ENCODE measurements at regions not wholly inside any gene's neighbourhood (a gene's known extent, or its start where the extent isn't known, plus 50 kb on each side); places are given as distances from the start of the nearest gene placed in this dataset.

DNA sequence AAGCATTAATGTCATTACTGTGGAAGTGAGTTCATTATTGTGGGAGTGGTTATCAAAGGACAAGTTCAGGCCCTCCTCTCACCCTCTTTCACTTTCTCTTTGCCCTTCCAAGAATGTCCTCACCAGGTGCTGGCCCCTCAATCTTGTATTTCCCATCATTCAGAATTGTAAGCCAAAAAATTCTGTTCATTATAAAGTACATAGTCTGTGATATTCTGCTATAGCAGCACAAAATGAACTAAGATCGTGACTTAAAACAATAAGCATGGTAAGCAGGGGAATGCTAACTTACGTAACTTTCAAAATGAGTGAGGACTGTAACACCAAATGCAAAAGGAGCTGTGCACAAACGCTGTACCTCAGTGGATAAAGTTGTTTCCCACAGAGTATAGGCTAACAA, 515.7 kb upstream of the BTBD3 start:
- Histone ChIP-seq H2AFZ (replicated peaks) (no peak overlapping the region), H3F3A (ENCODE audit: low read depth) (no peaks in the 10 kb centered on the region), H3K9me3 (ENCODE audit: low read depth) (no peaks in the 10 kb centered on the region), H3K4me1 (no peaks in the 10 kb centered on the region), H3K27me3 (no peaks in the 10 kb centered on the region), H3K36me3 (no peaks in the 10 kb centered on the region), H3K4me3 (no peak overlapping the region), H3K27ac (no peak overlapping the region), H3K79me2 (ENCODE audit: low read depth) (no peaks in the 10 kb centered on the region), H4K20me1 (ENCODE audit: low read depth) (no peaks in the 10 kb centered on the region), H3K4me2 (no peak overlapping the region), H3K9ac (no peak overlapping the region)
- H3K4me3 Mint-ChIP-seq, result no peak overlapping the region
- H3K36me3 Mint-ChIP-seq, result no peaks in the 10 kb centered on the region
- no peaks in the 10 kb centered on the region for H3K27me3 Mint-ChIP-seq (ENCODE audit: insufficient read depth, low read depth)
- H3K9me3 Mint-ChIP-seq, result no peaks in the 10 kb centered on the region
- DNase-seq (ENCODE audit: low spot score), result no peak
- H3K4me1 Mint-ChIP-seq, result no peaks in the 10 kb centered on the region
- no peak overlapping the region for H3K27ac Mint-ChIP-seq
- no peak for TF ChIP-seq EZH2 (IDR thresholded peaks at IDR 0.05)

GRCh38 chr20:11403711-11404110, 514.0 kb upstream of the BTBD3 start:
- Mint-ChIP-seq H3K27ac (no peak overlapping the region), H3K4me3 (no peak overlapping the region), H3K27me3 (ENCODE audit: insufficient read depth, low read depth) (no peaks in the 10 kb centered on the region), H3K9me3 (no peaks in the 10 kb centered on the region), H3K4me1 (no peaks in the 10 kb centered on the region), H3K36me3 (no peaks in the 10 kb centered on the region)
- TF ChIP-seq EZH2 (IDR thresholded peaks at IDR 0.05) (no peak), EZH2phosphoT487 (IDR thresholded peaks at IDR 0.05) (no peak), CTCF (IDR thresholded peaks at IDR 0.05) (no peak)
- no peaks in the 10 kb centered on the region for H4K20me1 ChIP-seq (ENCODE audit: low read depth)
- H3F3A ChIP-seq (ENCODE audit: low read depth), result no peaks in the 10 kb centered on the region
- no peaks in the 10 kb centered on the region for H3K36me3 ChIP-seq
- H3K27me3 ChIP-seq, result no peaks in the 10 kb centered on the region
- H3K9me3 ChIP-seq (ENCODE audit: low read depth), result no peaks in the 10 kb centered on the region
- no peak overlapping the region for H3K4me3 ChIP-seq
- no peak overlapping the region for H3K27ac ChIP-seq
- H3K4me1 ChIP-seq, result no peaks in the 10 kb centered on the region
- no peaks in the 10 kb centered on the region for H3K79me2 ChIP-seq (ENCODE audit: low read depth)
- no peak overlapping the region for H3K9ac ChIP-seq
- DNase-seq (ENCODE audit: low spot score), result no peak
- no peak overlapping the region for H2AFZ ChIP-seq (replicated peaks)
- H3K4me2 ChIP-seq, result no peak overlapping the region

DNA sequence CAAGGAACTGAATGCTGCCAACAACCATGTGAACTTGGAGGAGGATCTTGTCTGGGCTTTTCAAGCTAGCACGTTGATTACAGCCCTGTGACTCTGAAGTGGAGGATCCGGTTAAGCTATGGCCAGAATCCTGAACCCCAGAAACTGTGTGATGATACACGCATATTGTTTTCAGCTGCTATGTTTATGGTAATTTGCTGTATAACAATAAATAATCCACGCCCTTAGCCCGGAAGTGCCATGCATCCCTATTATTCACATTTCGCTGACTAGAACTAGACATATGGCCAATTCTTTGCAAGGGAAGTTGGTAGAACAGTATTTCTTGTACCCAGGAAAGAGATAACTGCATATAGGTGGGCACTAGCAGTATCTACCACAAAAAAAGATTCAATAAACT, 510.8 kb upstream of the BTBD3 start:
- no peak for DNase-seq (ENCODE audit: low spot score)
- Mint-ChIP-seq H3K36me3 (no peaks in the 10 kb centered on the region), H3K4me3 (no peak overlapping the region), H3K9me3 (peaks cover 8% of the 10 kb centered on the region), H3K27ac (no peak overlapping the region), H3K4me1 (peaks cover 2% of the 10 kb centered on the region), H3K27me3 (ENCODE audit: insufficient read depth, low read depth) (no peaks in the 10 kb centered on the region)
- no peak overlapping the region for H2AFZ ChIP-seq (replicated peaks)
- no peak for TF ChIP-seq CTCF (IDR thresholded peaks at IDR 0.05)
- TF ChIP-seq EZH2phosphoT487 (IDR thresholded peaks at IDR 0.05), result no peak
- TF ChIP-seq EZH2 (IDR thresholded peaks at IDR 0.05), result no peak
- H3K4me3 ChIP-seq, result no peak overlapping the region
- no peaks in the 10 kb centered on the region for H3K27me3 ChIP-seq
- no peak overlapping the region for H3K27ac ChIP-seq
- H3K9ac ChIP-seq, result no peak overlapping the region
- H3K4me2 ChIP-seq, result no peak overlapping the region
- H3K4me1 ChIP-seq, result peaks cover 6% of the 10 kb centered on the region
- no peaks in the 10 kb centered on the region for H3K9me3 ChIP-seq (ENCODE audit: low read depth)
- H3F3A ChIP-seq (ENCODE audit: low read depth), result peaks cover 9% of the 10 kb centered on the region
- H3K79me2 ChIP-seq (ENCODE audit: low read depth), result no peaks in the 10 kb centered on the region
- H3K36me3 ChIP-seq, result no peaks in the 10 kb centered on the region
- H4K20me1 ChIP-seq (ENCODE audit: low read depth), result no peaks in the 10 kb centered on the region

DNA sequence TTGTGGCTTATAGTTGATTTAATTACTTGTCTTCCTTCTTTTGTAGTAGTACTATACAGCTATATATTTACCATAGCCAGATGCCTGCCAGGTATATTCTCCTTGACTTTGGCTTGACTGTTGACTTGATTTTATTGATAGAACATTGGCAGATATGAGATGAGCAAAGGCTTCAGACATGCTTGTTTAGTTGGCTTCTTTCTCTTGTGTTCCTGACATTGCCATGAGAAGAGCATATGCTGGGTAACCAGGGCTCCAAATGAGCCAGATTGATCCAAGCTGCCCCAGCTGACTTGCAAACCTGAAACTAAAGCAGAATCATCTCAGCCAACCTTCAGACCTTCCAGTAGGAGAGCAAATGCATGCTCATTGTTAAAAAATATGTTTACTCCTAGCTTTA, 508.1 kb upstream of the BTBD3 start:
- H3K36me3 ChIP-seq, result no peaks in the 10 kb centered on the region
- H3K79me2 ChIP-seq (ENCODE audit: low read depth), result no peaks in the 10 kb centered on the region
- H3K27ac ChIP-seq, result no peak overlapping the region
- H3K9ac ChIP-seq, result no peak overlapping the region
- H3K4me2 ChIP-seq, result no peak overlapping the region
- H3K9me3 ChIP-seq (ENCODE audit: low read depth), result no peaks in the 10 kb centered on the region
- H3K4me3 ChIP-seq, result no peak overlapping the region
- Mint-ChIP-seq H3K27ac (no peak overlapping the region), H3K4me1 (peaks cover 5% of the 10 kb centered on the region), H3K9me3 (peaks cover 15% of the 10 kb centered on the region), H3K27me3 (ENCODE audit: insufficient read depth, low read depth) (no peaks in the 10 kb centered on the region), H3K4me3 (no peak overlapping the region), H3K36me3 (no peaks in the 10 kb centered on the region)
- H3F3A ChIP-seq (ENCODE audit: low read depth), result peaks cover 25% of the 10 kb centered on the region
- DNase-seq (ENCODE audit: low spot score), result no peak
- H3K4me1 ChIP-seq, result peaks cover 6% of the 10 kb centered on the region
- no peaks in the 10 kb centered on the region for H3K27me3 ChIP-seq
- TF ChIP-seq EZH2 (IDR thresholded peaks at IDR 0.05), result no peak
- no peak for TF ChIP-seq CTCF (IDR thresholded peaks at IDR 0.05)
- no peak for TF ChIP-seq EZH2phosphoT487 (IDR thresholded peaks at IDR 0.05)
- H2AFZ ChIP-seq (replicated peaks), result no peak overlapping the region
- no peaks in the 10 kb centered on the region for H4K20me1 ChIP-seq (ENCODE audit: low read depth)
